GM19193 (cell line): ENCODE measurements at regions not wholly inside any gene's neighbourhood (a gene's known extent, or its start where the extent isn't known, plus 50 kb on each side); places are given as distances from the start of the nearest gene placed in this dataset.

ENCODE experiments used
- POLR2A ChIP-seq: IDR thresholded peaks from 4 replicates; pipeline ENCODE4 v1.6.1; 2011; ENCODE audit not compliant: insufficient read depth, insufficient read length; ENCODE audit errors: extremely low read depth

DNA sequence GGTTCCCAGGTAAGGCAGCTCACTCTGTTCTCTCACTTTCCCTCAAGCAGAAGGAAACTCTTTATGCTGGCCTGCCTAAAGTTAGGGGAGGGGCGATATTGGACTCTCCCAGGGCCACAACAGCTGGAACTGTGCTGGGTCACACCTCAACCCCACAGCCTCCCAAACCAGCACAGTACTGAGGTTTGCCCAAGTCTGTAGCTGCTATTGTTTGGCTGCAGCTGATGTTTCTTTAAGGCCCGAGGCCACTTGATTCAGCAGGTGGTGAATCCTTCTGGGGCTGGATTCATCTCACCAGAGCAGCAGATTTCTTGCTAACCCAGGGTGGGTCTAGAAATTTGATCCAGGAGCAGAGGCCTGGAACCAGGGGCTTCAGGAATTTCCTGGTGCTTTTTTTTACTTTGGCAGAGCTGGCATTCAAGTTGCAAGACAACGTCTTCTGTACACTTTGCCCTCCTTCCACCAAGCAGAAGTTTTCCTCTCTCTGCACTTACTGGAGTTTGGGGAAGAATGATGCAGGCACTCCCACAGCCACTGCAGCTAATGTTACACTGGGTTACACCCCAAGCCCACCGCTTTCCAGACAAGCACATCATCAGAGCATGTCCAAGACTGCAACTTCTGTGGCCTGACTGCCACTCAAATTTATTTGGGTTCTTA lies 544.7 kb upstream of the NDST4 start:
- TF ChIP-seq POLR2A = no peak

DNA sequence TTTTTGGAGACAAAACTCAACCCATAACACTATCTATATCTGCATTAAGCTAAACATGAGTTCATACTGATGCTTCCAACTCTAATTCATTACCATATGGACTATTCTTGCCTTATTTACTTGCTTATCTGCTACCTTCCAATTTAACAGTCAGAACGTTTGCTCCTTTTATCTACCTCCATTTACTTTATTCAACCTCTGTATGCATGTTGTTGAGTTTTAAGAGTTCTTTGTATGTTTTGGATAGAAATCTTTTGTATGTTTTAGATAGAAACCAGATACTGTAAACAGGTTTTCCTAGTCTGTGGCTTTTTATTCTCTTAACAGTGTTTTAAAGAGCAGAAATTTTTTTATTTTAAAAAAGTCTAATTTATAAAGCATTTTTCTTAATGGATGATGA lies 542.2 kb upstream of the NDST4 start:
- no peak for TF ChIP-seq POLR2A

DNA sequence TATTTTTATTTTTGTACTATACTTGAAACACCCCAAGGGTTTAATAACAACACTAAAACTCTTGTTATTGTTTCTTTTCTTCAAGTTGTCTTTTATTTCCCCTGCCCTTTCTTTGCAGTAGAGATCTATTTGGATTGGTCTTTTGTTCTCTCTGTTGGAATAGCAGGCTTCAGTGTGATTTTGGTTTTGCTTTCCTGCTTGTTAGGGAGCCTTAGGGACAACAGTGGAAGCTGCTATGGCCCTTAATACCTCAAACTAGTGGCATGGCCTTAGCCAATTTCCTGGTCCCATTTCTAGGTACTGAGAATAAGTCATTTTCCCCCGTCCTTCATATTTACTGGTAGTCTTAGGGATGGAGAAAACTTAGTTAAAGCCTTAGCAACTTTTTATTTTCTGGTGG lies 535.4 kb upstream of the NDST4 start:
- TF ChIP-seq POLR2A = no peak

DNA sequence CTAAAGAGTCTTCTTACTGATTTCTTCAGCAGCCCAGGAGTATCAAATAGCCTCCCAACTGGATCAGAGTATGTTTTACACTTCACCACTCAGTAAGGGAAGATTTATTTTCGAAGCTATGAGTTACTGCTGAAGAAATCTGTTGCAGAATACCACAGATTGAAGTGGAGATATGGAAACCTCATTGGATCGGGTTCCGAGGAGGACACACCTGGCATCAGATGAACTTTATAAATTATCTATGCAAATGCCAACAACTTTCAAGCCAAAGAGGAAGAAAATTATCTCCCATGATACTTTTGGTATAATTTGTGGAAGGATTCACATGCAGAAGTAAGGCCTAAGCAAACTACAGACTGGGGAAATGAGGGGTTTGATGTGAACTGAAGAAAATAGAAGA lies 515.9 kb upstream of the NDST4 start:
- TF ChIP-seq POLR2A = no peak

DNA sequence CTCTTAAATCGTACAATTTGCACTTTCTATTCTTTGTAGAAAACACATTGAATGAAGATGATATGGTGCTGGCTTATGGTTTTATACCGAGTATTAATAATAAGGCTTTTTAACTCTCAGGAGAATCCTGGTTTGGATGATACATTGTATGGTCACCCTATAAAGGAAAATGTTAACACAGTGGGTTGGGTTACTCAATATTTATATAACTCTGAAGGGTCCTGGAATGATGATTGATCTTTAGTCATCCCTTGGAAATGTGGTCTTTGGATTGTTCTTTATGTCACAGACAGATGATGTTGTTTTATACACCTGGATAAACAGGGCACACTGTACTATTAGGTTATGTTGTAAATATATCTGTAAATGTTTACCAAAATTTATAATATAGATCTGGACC lies 496.2 kb upstream of the NDST4 start:
- no peak for TF ChIP-seq POLR2A

DNA sequence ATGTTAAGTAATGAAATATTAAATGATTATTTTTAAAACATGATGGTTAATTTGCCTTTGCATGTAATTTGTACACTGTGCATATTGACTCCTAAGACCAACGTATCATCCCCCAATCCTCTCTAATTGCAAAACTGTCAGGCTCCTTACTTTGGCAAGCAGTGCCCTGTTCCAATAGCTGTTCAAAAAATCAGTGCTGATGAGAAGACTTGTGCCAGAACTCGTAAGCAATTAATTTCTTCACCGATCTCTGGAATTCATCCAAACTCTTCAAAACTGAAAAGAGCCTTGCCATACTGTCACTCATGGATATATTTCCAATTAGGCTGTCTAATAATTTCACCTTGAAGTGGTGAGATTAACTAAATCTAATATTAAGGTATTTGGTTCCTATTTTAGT lies 493.9 kb upstream of the NDST4 start:
- no peak for TF ChIP-seq POLR2A

DNA sequence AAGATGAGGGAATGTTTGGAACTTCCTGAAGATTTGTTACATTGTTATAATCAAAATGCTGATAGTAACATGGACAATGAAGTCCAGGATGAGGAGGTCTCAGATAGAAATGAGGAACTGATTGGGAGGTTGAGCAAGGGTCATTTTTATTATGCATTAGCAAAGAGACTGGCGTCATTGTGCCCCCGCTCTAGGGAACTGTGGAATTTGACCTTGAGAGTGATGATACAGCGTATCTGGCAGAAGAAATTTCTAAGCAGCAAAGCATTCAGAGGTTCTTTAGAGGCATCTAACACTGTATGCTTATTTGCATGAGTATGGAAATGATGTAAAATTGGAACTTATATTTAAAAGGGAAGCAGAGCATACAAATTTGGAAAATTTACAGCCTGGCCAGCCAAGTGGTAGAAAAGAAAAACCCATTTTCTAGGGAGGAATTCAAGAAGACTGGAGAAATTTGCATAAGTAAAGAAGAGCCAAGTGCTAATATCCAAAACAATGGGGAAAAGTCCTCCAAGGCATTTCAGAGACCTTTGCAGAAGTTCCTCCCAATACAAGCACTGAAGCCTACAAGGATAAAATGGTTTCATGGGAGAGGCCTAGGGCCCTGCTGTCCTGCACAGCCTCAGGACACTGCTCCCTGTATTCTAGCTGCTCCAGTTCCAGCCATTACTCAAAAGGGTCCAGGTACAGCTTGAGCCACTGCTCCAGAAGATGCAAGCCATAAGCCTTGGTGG lies 483.0 kb upstream of the NDST4 start:
- no peak for TF ChIP-seq POLR2A

DNA sequence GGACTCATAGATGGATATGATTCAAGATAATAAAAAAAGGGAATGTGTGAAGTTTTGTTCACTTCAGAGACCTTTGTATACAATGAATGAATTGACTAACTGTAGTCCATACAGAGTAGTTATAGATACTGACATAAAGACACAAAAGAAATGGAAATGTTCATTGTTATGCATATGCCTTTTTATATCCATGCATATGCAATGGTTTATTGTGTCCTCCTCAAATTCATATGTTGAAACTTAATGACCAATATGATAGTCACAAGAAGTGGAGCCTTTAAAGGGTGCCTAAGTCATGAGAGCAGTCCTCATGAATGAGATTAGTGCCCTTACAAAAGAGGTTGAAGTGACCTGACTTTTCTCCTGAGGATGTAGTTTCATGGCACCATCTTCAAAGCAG lies 467.5 kb upstream of the NDST4 start:
- TF ChIP-seq POLR2A = no peak

DNA sequence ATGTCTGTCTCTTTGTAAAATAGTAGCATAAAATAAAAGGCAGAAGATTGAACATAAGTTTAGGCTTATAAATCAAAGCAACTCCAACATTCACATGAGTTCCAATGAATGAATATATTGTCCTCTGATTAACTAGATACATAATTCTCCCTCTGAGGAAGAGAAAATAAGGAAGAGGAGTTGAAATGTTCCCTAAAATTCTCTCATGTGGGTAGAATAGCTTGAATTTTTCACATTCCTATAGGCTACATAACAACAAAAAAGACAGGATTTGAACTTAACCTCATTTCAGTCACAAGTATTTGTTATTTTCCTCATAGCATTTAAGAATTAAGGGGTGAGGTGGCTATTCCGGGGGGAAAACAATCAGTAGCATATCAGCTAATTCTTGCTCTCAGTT lies 462.4 kb upstream of the NDST4 start:
- TF ChIP-seq POLR2A = no peak

DNA sequence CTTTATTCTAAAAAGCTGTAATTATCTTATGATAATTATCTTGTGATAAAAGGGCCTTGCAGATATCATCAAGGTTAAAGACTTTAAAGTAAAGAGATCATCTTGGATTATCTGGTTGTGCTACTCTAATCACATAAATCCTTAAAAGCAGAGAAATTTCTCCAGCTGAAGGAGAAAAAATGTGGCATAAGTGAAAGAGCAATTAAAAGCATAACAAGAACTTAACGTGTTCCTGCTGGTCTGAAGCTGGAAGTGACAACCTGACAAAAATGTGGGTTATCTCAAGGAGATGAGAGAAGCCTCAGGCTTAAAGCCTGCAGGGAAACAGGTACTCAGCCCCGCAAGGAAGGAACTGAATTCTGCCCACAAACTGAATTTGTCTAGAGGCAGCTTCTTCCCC lies 449.1 kb upstream of the NDST4 start:
- TF ChIP-seq POLR2A = no peak

DNA sequence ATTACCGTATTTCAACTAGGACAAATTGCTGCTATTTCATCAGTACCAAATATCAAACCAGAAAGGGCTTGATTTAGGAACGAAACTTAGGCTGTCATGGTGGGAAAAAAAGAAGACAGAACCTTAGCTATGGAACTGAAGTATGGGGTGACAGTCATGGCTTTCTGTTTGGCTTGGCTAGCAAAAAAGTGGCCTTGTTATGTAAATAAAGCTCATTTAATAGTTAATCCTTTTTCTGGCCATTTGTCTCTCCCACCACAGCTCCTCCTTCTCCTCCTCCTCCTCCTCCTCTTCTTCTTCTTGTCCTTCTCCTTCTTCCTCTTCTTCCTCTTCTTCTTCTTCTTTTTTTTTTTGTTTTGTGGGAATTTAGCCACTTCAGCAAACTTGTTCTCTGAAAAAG lies 434.7 kb upstream of the NDST4 start:
- no peak for TF ChIP-seq POLR2A

DNA sequence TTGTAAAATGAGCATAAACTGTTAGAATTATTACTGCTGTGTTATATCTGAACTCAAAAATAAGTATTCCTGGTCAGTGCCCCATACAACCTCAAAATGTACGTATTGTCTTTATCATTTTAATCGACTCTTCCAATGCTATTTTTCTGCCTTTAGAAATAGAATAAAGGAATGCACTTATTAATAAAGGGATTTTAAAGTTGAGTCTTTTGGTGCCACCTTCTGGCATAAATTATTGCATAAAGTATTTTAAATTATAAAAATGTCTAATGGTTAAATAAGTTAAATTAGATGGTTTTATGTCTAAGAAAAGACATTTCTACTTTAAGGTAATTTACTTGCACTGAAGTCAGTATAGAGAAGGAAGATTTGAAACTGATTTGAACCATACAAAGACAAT lies 424.0 kb upstream of the NDST4 start:
- TF ChIP-seq POLR2A = no peak

DNA sequence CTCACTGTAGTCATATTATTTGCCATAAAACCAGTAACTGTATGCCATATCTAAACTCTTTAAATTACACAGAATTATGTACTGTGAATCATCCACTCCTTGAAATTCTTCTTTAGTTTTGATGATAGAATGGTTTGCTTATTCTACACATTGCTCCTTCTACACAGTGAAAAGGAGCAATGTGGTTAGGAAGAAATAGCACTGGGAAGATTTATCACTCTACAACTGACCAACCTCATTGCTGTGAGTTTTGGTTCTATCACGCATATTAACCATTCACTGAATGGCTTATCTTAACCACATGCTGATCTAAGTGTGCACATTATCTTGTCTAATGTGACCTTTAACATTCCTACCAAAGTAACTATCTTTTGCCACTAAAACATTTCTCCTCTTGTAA lies 415.7 kb upstream of the NDST4 start:
- TF ChIP-seq POLR2A = no peak

DNA sequence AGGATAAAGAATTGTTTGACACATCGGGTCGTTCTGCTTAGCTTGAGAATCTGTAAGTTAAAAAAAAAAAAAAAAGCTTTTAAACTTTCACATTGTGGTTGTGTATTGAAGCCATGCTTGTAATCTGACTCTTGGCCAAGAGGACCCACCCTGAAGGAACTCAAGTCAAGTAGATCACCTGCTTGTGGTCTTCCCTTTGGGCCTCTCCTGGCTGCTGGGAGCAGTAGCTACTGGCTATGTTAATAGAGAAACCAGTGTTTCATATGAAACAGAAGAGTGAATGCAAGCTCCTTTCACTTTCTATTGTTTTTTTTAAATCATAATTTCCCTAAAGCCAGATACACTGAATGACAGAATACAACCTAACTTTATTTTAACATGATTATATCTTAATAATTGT lies 402.4 kb upstream of the NDST4 start:
- no peak for TF ChIP-seq POLR2A

DNA sequence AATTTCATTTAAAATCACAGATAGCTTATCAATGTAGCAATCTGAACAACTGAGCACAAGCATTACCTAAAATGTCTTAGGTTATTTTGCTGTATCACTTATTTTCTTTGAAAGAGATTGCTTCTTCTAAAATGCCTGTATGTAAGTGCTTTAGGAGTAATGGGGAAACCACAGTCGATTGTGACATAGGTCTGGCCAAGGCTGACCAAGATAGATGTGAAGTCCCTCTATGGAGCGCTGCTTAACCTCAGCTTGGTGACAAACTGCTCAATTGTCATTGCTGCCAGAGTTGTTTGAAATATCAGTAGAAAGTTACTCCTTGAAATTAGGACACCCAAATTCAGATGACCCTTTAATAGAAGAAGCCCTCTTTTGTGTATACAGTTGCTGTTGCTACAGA lies 401.9 kb upstream of the NDST4 start:
- TF ChIP-seq POLR2A = no peak

DNA sequence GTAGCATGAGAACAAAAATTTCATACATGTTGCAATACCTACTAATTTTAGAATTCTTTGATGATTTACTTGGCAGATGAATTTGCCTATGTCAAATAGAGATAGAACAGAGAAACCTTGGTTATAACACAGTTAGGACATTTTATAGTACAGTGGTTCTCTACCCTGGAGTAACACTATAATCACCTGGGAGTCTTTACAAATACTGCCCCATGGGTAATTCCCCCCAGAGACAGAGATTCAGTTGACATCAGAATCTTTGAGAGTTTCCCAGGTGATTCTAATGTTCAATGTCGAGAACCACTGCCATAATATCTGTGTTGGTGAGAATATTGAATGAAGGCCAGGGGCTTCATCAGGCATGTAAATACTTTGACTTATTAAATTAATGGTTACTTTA lies 401.3 kb upstream of the NDST4 start:
- TF ChIP-seq POLR2A = no peak

DNA sequence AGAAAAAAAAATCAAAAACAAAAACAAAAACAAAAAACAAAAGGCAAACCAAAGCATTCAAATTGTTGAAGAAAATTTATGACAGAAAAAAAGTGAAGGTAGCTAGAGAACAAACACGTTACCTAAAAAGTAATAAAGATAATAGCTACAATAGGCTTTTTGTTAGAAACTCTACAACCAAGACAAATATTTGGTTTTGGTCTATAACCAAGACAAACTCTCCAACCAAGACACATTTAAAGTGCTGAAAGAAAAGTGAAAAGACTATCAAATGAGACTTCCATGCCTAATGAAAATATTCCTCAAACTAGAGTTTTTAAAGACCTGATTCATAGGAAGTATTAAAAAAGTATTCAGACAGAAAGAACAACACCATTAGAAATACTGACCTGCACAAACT lies 391.9 kb upstream of the NDST4 start:
- no peak for TF ChIP-seq POLR2A

DNA sequence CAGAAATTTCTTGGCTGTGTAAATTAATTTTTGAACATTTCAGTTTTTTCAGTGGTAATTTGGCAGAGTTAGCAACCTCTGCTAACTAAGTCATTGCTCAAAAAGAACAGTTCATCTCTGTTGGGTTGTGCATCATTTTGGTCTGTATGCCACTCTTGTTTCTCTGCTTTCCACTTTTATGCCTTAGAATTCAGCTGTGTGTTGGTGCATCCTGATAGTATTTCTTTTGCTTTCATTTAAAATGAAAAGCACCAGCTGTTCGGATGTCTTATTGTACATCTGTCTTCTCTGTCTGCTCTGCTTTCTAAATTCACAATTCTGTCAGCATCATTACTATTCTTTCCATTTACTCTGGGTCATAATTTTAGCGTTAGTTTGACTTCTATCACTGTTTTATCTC lies 388.2 kb upstream of the NDST4 start:
- TF ChIP-seq POLR2A = no peak

DNA sequence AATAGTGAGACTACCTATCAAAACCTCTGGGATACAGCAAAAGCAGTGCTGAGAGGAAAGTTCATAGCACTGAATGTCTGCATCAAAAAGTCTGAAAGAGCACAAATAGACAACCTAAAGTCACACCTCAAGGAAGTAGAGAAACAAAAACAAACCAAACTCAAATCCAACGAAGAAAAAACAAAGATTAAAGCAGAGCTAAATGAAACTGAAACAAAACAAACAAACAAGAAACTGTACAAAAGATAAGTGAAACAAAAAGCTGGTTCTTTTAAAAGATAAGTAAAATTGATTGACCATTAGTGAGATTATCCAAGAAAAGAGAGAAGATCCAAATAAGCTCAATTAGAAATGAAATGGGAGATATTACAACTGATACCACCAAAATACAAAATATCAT lies 378.3 kb upstream of the NDST4 start:
- TF ChIP-seq POLR2A = no peak
